ENCODE measurements at regions not wholly inside any gene's neighbourhood (a gene's known extent, or its start where the extent isn't known, plus 50 kb on each side); places are given as distances from the start of the nearest gene placed in this dataset.

- DNase-seq (ENCODE audit: low read depth, low spot score): no peak
- dilution Hi-C loops (cut with MboI; ENCODE audit: extremely low pct_ligation_motif_present, low sequenced_read_pairs): no loop called here
- Histone ChIP-seq H3K4me1 (ENCODE audit: control insufficient read depth, extremely low read depth, insufficient read depth, low read length) (no peaks in the 10 kb centered on the region), H3K9ac (ENCODE audit: control insufficient read depth, extremely low read depth, insufficient read depth, low read length) (no peak overlapping the region), H3K36me3 (ENCODE audit: control insufficient read depth in 2 of 2, extremely low read depth in 1 of 2, insufficient read depth in 2 of 2, low read length in 2 of 2) (no peaks in the 10 kb centered on the region), H3K27ac (ENCODE audit: control insufficient read depth, insufficient read depth, low read length) (no peak overlapping the region), H3K9me1 (ENCODE audit: control insufficient read depth, extremely low read depth, insufficient read depth, low read length) (no peaks in the 10 kb centered on the region), H3K4me3 (ENCODE audit: control insufficient read depth in 2 of 3, extremely low read depth in 1 of 3, insufficient read depth in 2 of 3, low read depth in 1 of 3, low read length in 3 of 3) (no peak overlapping the region), H3K27me3 (ENCODE audit: control insufficient read depth, extremely low read depth, insufficient read depth, low read length) (no peaks in the 10 kb centered on the region), H3K9me3 (ENCODE audit: control insufficient read depth, low read depth, low read length) (no peaks in the 10 kb centered on the region), H3K4me2 (ENCODE audit: control insufficient read depth, extremely low read depth, insufficient read depth, low read depth, low read length) (no peak overlapping the region), H4K20me1 (ENCODE audit: control insufficient read depth, extremely low read depth, insufficient read depth, low read length) (no peaks in the 10 kb centered on the region), H2AFZ (ENCODE audit: control insufficient read depth, low read length) (no peak overlapping the region), H3K79me2 (ENCODE audit: control insufficient read depth, insufficient read depth, low read length) (no peaks in the 10 kb centered on the region)
- FAIRE-seq: no peak
- TF ChIP-seq, protein P1, sequence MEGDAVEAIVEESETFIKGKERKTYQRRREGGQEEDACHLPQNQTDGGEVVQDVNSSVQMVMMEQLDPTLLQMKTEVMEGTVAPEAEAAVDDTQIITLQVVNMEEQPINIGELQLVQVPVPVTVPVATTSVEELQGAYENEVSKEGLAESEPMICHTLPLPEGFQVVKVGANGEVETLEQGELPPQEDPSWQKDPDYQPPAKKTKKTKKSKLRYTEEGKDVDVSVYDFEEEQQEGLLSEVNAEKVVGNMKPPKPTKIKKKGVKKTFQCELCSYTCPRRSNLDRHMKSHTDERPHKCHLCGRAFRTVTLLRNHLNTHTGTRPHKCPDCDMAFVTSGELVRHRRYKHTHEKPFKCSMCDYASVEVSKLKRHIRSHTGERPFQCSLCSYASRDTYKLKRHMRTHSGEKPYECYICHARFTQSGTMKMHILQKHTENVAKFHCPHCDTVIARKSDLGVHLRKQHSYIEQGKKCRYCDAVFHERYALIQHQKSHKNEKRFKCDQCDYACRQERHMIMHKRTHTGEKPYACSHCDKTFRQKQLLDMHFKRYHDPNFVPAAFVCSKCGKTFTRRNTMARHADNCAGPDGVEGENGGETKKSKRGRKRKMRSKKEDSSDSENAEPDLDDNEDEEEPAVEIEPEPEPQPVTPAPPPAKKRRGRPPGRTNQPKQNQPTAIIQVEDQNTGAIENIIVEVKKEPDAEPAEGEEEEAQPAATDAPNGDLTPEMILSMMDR (optimal IDR thresholded peaks at IDR 0.05 in 1 of 3, IDR thresholded peaks at IDR 0.05 in 1 of 3, conservative IDR thresholded peaks at IDR 0.05 in 1 of 3; ENCODE audit: extremely low read depth in 1 of 3, insufficient read depth in 2 of 3, low read length in 3 of 3): no peak
- no peak for TF ChIP-seq EZH2 (IDR thresholded peaks at IDR 0.05; ENCODE audit: low read length)
Measured at GRCh38 chr21:23401278-23401677, 2206.0 kb downstream of the MRPL39 start.

DNA sequence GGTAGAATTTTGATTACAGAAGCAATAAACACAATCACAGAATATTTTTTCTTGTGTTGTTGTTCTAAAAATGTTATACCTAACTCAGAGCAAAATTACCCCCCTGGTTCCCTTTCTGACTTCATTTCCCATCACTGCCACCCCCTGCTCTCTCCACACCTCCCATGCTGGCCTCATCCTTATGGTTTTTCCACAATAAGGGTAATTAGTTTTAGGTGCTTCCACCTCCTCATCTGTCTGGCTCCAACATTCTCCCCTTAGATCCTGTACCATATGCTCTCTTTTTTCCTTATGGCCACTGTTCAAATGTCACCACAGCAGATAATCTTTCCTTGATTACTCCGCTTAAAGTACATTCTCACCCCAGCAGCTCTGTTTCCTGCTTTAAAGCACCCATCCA, 2208.6 kb downstream of the MRPL39 start:
- Histone ChIP-seq H3K9me1 (ENCODE audit: control insufficient read depth, extremely low read depth, insufficient read depth, low read length) (no peaks in the 10 kb centered on the region), H3K27ac (ENCODE audit: control insufficient read depth, insufficient read depth, low read length) (no peak overlapping the region), H3K36me3 (ENCODE audit: control insufficient read depth in 2 of 2, extremely low read depth in 1 of 2, insufficient read depth in 2 of 2, low read length in 2 of 2) (no peaks in the 10 kb centered on the region), H3K4me1 (ENCODE audit: control insufficient read depth, extremely low read depth, insufficient read depth, low read length) (no peaks in the 10 kb centered on the region), H2AFZ (ENCODE audit: control insufficient read depth, low read length) (no peak overlapping the region), H3K4me2 (ENCODE audit: control insufficient read depth, extremely low read depth, insufficient read depth, low read depth, low read length) (no peak overlapping the region), H3K79me2 (ENCODE audit: control insufficient read depth, insufficient read depth, low read length) (no peaks in the 10 kb centered on the region), H4K20me1 (ENCODE audit: control insufficient read depth, extremely low read depth, insufficient read depth, low read length) (no peaks in the 10 kb centered on the region), H3K27me3 (ENCODE audit: control insufficient read depth, extremely low read depth, insufficient read depth, low read length) (no peaks in the 10 kb centered on the region), H3K9me3 (ENCODE audit: control insufficient read depth, low read depth, low read length) (no peaks in the 10 kb centered on the region), H3K9ac (ENCODE audit: control insufficient read depth, extremely low read depth, insufficient read depth, low read length) (no peak overlapping the region), H3K4me3 (ENCODE audit: control insufficient read depth in 2 of 3, extremely low read depth in 1 of 3, insufficient read depth in 2 of 3, low read depth in 1 of 3, low read length in 3 of 3) (no peak overlapping the region)
- DNase-seq (ENCODE audit: low read depth, low spot score): no peak
- FAIRE-seq: no peak
- dilution Hi-C loops (cut with MboI; ENCODE audit: extremely low pct_ligation_motif_present, low sequenced_read_pairs): no loop called here
- no peak for TF ChIP-seq EZH2 (IDR thresholded peaks at IDR 0.05; ENCODE audit: low read length)

DNA sequence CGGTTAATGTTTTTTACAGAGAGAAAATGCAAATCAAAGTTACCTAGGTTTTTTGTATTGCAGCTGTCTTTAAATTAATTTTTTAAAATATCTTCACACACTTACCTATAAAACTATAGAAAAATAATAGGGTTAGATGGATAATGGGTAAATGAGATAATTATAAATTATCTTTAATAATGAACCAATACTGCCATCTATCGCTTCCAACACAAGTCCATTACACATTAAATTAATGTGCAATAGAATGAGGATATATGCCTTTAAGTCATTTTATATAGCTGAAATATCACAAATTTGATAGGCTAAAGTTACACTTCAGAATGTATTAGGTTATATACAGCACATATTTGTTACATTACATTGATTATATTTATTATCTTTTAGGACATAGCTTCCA, 2212.8 kb downstream of the MRPL39 start:
- Histone ChIP-seq H3K27ac (ENCODE audit: control insufficient read depth, insufficient read depth, low read length) (no peak overlapping the region), H4K20me1 (ENCODE audit: control insufficient read depth, extremely low read depth, insufficient read depth, low read length) (no peaks in the 10 kb centered on the region), H3K4me2 (ENCODE audit: control insufficient read depth, extremely low read depth, insufficient read depth, low read depth, low read length) (no peak overlapping the region), H3K9ac (ENCODE audit: control insufficient read depth, extremely low read depth, insufficient read depth, low read length) (no peak overlapping the region), H3K27me3 (ENCODE audit: control insufficient read depth, extremely low read depth, insufficient read depth, low read length) (no peaks in the 10 kb centered on the region), H2AFZ (ENCODE audit: control insufficient read depth, low read length) (no peak overlapping the region), H3K79me2 (ENCODE audit: control insufficient read depth, insufficient read depth, low read length) (no peaks in the 10 kb centered on the region), H3K36me3 (ENCODE audit: control insufficient read depth in 2 of 2, extremely low read depth in 1 of 2, insufficient read depth in 2 of 2, low read length in 2 of 2) (no peaks in the 10 kb centered on the region), H3K9me1 (ENCODE audit: control insufficient read depth, extremely low read depth, insufficient read depth, low read length) (no peaks in the 10 kb centered on the region), H3K9me3 (ENCODE audit: control insufficient read depth, low read depth, low read length) (peaks cover 2% of the 10 kb centered on the region), H3K4me3 (ENCODE audit: control insufficient read depth in 2 of 3, extremely low read depth in 1 of 3, insufficient read depth in 2 of 3, low read depth in 1 of 3, low read length in 3 of 3) (no peak overlapping the region), H3K4me1 (ENCODE audit: control insufficient read depth, extremely low read depth, insufficient read depth, low read length) (no peaks in the 10 kb centered on the region)
- TF ChIP-seq, protein P1 (optimal IDR thresholded peaks at IDR 0.05 in 1 of 3, IDR thresholded peaks at IDR 0.05 in 1 of 3, conservative IDR thresholded peaks at IDR 0.05 in 1 of 3; ENCODE audit: extremely low read depth in 1 of 3, insufficient read depth in 2 of 3, low read length in 3 of 3): no peak
- TF ChIP-seq EZH2 (IDR thresholded peaks at IDR 0.05; ENCODE audit: low read length): no peak
- DNase-seq (ENCODE audit: low read depth, low spot score) (no peak), FAIRE-seq (no peak)
- dilution Hi-C loops (cut with MboI; ENCODE audit: extremely low pct_ligation_motif_present, low sequenced_read_pairs): no loop called here

Data from keratinocyte (primary cell).